ENCODE measurements at regions not wholly inside any gene's neighbourhood (a gene's known extent, or its start where the extent isn't known, plus 50 kb on each side); places are given as distances from the start of the nearest gene placed in this dataset.

DNA sequence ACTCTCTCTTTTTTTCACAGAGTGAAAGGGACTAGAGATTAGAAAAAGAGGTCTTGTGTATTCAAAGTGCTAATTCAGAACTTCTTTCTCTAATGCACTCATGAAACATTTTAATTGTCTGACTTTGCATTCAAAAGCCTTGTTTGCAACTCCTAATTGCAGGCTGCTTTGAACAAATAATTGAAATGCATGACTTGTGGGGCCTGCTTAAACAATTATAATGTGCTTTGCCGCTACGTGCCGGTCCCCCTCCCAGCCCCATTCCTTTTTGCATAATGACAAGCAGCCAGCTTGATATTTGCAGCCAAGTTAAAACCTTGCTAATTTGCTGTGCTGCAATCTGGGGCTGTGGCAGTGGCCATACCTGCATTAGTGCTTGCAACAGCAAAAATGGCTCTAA lies 114.5 kb downstream of the FOXB1 start:
- TF ChIP-seq POLR2A (IDR thresholded peaks at IDR 0.05; ENCODE audit: low read length): no peak
- no peak for TF ChIP-seq GATA1 (IDR thresholded peaks at IDR 0.05; ENCODE audit: low read depth, low read length)

All from erythroblast (primary cell).